Suppressor macrophage (primary cell): ENCODE measurements at regions not wholly inside any gene's neighbourhood (a gene's known extent, or its start where the extent isn't known, plus 50 kb on each side); places are given as distances from the start of the nearest gene placed in this dataset.

ENCODE experiments used
- DNase-seq, 4 experiments: peaks; one replicate each; pipeline ENCODE4 v3.0.0-alpha.2; 2020 to 2022

- DNase-seq, result no peak
Measured at GRCh38 chr13:34847766-34848165, 94.3 kb upstream of the NBEA start.

GRCh38 chr13:34849406-34849805 lies 92.7 kb upstream of the NBEA start:
- no peak for DNase-seq

- DNase-seq, result no peak
Measured at GRCh38 chr13:34853161-34853560, 88.9 kb upstream of the NBEA start.

GRCh38 chr13:34857558-34858325 lies 84.3 kb upstream of the NBEA start:
- DNase-seq, result no peak

- no peak for DNase-seq
Measured at GRCh38 chr13:34862311-34862710, 79.8 kb upstream of the NBEA start.

GRCh38 chr13:34862716-34863115 lies 79.4 kb upstream of the NBEA start:
- no peak for DNase-seq

GRCh38 chr13:34863360-34864135 lies 78.5 kb upstream of the NBEA start:
- DNase-seq, result no peak

GRCh38 chr13:34864671-34865070 lies 77.4 kb upstream of the NBEA start:
- DNase-seq, result no peak

GRCh38 chr13:34867590-34867989 lies 74.5 kb upstream of the NBEA start:
- no peak for DNase-seq

GRCh38 chr13:34868733-34869132 lies 73.3 kb upstream of the NBEA start:
- no peak for DNase-seq

- no peak for DNase-seq
Measured at GRCh38 chr13:34869696-34870095, 72.4 kb upstream of the NBEA start.

- DNase-seq, result no peak
Measured at GRCh38 chr13:34878329-34878728, 63.7 kb upstream of the NBEA start.

GRCh38 chr13:34879851-34880250 lies 62.2 kb upstream of the NBEA start:
- no peak for DNase-seq

- no peak for DNase-seq
Measured at GRCh38 chr13:34881494-34881893, 60.6 kb upstream of the NBEA start.

- DNase-seq, result no peak
Measured at GRCh38 chr13:34883396-34883795, 58.7 kb upstream of the NBEA start.

- DNase-seq, result no peak
Measured at GRCh38 chr13:34884366-34884765, 57.7 kb upstream of the NBEA start.

GRCh38 chr13:34886121-34886875 lies 55.8 kb upstream of the NBEA start:
- DNase-seq, result no peak

- DNase-seq, result no peak
Measured at GRCh38 chr13:34886987-34887386, 55.1 kb upstream of the NBEA start.
